ENCODE measurements at regions not wholly inside any gene's neighbourhood (a gene's known extent, or its start where the extent isn't known, plus 50 kb on each side); places are given as distances from the start of the nearest gene placed in this dataset.
"Not testable (repeated sequence)": the region's sequence is repeated elsewhere in the genome, so short reads cannot be mapped to it uniquely, and the experiment has no call there.

DNA sequence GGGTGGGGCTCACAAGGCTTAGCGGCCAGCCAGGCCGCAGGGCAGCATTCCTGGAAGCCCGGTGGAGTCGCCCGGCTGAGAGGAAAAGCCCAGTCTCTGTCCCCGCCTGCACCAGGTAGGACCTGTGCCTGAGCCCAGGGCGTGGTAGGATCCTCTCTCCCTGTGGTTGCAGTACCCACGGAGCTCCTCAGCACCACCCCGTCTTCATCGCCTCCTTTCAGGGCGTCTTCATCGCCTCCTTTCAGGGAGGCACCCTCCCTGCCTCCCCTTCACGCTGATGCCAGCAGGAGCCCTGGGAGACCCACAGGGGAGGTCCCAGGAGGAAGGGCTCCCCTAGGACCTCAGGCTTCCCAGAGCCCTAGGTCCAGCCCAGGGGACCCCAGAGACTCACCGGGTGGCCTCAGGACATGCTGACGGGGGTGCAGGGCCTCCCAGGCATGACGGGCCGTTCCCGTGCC lies 53.3 kb upstream of the NOTCH1 start:
- ChIA-PET POLR2A (no interaction called here), CTCF (no interaction called here)
- Histone ChIP-seq H3K36me3 (ENCODE audit: insufficient read depth, low read length) (no peaks in the 10 kb centered on the region), H3K27ac (ENCODE audit: low read depth in 1 of 2, low read length in 2 of 2) (no peak overlapping the region), H3K4me3 (ENCODE audit: low read length) (no peak overlapping the region), H3K4me1 (ENCODE audit: insufficient read depth, low read length) (no peaks in the 10 kb centered on the region), H3K9me3 (ENCODE audit: control insufficient read depth in 1 of 2, insufficient read depth in 1 of 2, low read length in 2 of 2) (peaks cover 0 to 34% of the 10 kb centered on the region in 2 experiments), H3K27me3 (ENCODE audit: control insufficient read depth in 1 of 2, insufficient read depth in 2 of 2, low read length in 2 of 2) (peaks cover 33 to 40% of the 10 kb centered on the region in 2 experiments)
- Mint-ChIP-seq H3K27me3 (peaks cover 21% of the 10 kb centered on the region), H3K4me1 (ENCODE audit: low read depth) (no peaks in the 10 kb centered on the region), H3K4me3 (no peak overlapping the region), H3K27ac (no peak overlapping the region), H3K9me3 (no peaks in the 10 kb centered on the region), H3K36me3 (ENCODE audit: low read depth) (no peaks in the 10 kb centered on the region)
- no peak for TF ChIP-seq CTCF (IDR thresholded peaks at IDR 0.05)
- DNase-seq (no peak), ATAC-seq (ENCODE audit: poor library complexity) (no peak)
- intact Hi-C loops (cut with DNase I, micrococcal nuclease) = no loop called here

DNA sequence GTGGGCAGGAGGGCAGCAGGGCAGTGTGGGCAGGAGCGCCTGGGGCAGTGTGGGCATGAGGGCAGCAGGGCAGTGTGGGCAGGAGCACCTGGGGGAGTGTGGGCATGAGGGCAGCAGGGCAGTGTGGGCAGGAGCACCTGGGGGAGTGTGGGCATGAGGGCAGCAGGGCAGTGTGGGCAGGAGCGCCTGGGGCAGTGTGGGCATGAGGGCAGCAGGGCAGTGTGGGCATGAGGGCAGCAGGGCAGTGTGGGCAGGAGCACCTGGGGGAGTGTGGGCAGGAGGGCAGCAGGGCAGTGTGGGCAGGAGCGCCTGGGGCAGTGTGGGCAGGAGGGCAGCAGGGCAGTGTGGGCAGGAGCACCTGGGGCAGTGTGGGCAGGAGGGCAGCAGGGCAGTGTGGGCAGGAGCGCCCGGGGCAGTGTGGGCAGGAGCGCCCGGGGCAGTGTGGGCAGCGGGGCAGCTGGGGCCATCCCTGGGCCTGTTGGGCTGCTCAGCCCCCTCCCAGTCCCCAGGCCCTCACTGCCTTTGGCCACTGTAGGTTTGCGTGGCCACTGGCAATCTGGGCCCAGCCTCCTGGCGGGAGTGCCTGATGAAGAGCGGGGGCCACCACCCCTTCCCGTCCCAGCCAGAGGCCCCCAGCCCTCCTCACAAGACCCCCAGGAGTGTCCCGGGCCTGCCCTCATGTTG lies 52.7 kb upstream of the NOTCH1 start:
- H3K4me3 Mint-ChIP-seq; intact Hi-C loops (cut with DNase I, micrococcal nuclease); H3K36me3 ChIP-seq (ENCODE audit: insufficient read depth, low read length); H3K9me3 Mint-ChIP-seq; H3K4me1 Mint-ChIP-seq (ENCODE audit: low read depth); H3K4me3 ChIP-seq (ENCODE audit: low read length); CTCF ChIA-PET; DNase-seq; H3K27ac Mint-ChIP-seq; H3K36me3 Mint-ChIP-seq (ENCODE audit: low read depth); ATAC-seq (ENCODE audit: poor library complexity); H3K27ac ChIP-seq (ENCODE audit: low read depth in 1 of 2, low read length in 2 of 2); POLR2A ChIA-PET; H3K4me1 ChIP-seq (ENCODE audit: insufficient read depth, low read length): not testable (repeated sequence)
- H3K27me3 Mint-ChIP-seq = peaks cover 16% of the 10 kb centered on the region
- Histone ChIP-seq H3K9me3 (ENCODE audit: control insufficient read depth in 1 of 2, insufficient read depth in 1 of 2, low read length in 2 of 2) (peaks cover 0 to 35% of the 10 kb centered on the region in 2 experiments), H3K27me3 (ENCODE audit: control insufficient read depth in 1 of 2, insufficient read depth in 2 of 2, low read length in 2 of 2) (peaks cover 28 to 34% of the 10 kb centered on the region in 2 experiments)

GRCh38 chr9:136597965-136598364 lies 52.1 kb upstream of the NOTCH1 start:
- no peak overlapping the region for H3K4me3 ChIP-seq (ENCODE audit: low read length)
- peaks cover 0 to 35% of the 10 kb centered on the region in 2 experiments for H3K9me3 ChIP-seq (ENCODE audit: control insufficient read depth in 1 of 2, insufficient read depth in 1 of 2, low read length in 2 of 2)
- Mint-ChIP-seq H3K4me1 (ENCODE audit: low read depth) (no peaks in the 10 kb centered on the region), H3K4me3 (no peak overlapping the region), H3K36me3 (ENCODE audit: low read depth) (no peaks in the 10 kb centered on the region), H3K27ac (no peak overlapping the region), H3K9me3 (no peaks in the 10 kb centered on the region), H3K27me3 (peaks cover 11% of the 10 kb centered on the region)
- H3K27me3 ChIP-seq (ENCODE audit: control insufficient read depth in 1 of 2, insufficient read depth in 2 of 2, low read length in 2 of 2) = peaks cover 24 to 29% of the 10 kb centered on the region in 2 experiments
- intact Hi-C loops (cut with DNase I, micrococcal nuclease) = no loop called here
- CTCF ChIA-PET = no interaction called here
- H3K4me1 ChIP-seq (ENCODE audit: insufficient read depth, low read length) = no peaks in the 10 kb centered on the region
- ATAC-seq (ENCODE audit: poor library complexity) (no peak), DNase-seq (no peak)
- TF ChIP-seq CTCF (IDR thresholded peaks at IDR 0.05) = no peak
- POLR2A ChIA-PET = no interaction called here
- no peaks in the 10 kb centered on the region for H3K36me3 ChIP-seq (ENCODE audit: insufficient read depth, low read length)
- H3K27ac ChIP-seq (ENCODE audit: low read depth in 1 of 2, low read length in 2 of 2) = no peak overlapping the region
